AG20443 (cell line): ENCODE measurements at regions not wholly inside any gene's neighbourhood (a gene's known extent, or its start where the extent isn't known, plus 50 kb on each side); places are given as distances from the start of the nearest gene placed in this dataset.

Source experiments
- DNase-seq: peaks from one replicate; pipeline ENCODE4 v3.0.0; 2012; ENCODE audit warnings: low spot score, mixed read lengths

DNA sequence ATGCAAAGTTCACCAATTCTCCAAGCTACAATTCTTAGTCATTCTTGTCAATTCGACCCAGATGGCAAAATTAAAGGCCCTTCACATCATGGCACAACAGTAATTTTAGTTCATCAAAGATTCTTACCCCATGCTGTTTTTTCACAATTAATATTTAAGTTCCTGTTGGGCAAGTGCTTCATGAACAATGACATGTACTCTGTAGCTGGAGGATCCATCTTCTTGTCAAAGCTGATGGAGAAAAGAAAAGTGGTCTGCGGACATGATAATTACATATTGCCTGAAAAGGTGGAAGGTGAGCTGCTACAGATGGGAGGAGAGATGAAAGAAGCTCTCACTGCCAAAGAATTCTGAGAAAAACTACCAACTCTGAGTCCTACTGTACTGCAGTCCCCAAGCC, 1370.3 kb upstream of the SLC10A2 start:
- no peak for DNase-seq

- DNase-seq: no peak
Measured at GRCh38 chr13:104431895-104432294, 1365.7 kb upstream of the SLC10A2 start.

GRCh38 chr13:104426435-104426834, 1360.2 kb upstream of the SLC10A2 start:
- no peak for DNase-seq

GRCh38 chr13:104422668-104423067, 1356.5 kb upstream of the SLC10A2 start:
- DNase-seq: no peak

DNA sequence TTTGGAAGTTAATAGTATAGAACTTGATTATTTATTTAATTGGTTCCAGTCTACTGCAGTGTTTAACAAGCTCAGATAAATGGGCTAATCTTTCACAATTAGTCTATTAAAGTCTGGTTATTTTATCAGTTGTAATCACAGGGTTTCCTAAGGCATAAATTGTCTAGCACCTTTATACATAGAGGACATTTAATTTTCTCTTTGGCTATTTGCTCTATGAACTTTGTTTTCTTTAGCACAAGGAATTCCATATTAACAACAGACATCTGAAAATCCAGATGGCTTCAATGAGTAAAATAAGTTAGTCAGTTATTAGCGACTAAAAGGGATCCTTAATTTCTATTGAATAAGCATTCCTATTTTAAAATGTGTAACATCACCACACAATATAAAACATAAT, 1350.8 kb upstream of the SLC10A2 start:
- DNase-seq: no peak

DNA sequence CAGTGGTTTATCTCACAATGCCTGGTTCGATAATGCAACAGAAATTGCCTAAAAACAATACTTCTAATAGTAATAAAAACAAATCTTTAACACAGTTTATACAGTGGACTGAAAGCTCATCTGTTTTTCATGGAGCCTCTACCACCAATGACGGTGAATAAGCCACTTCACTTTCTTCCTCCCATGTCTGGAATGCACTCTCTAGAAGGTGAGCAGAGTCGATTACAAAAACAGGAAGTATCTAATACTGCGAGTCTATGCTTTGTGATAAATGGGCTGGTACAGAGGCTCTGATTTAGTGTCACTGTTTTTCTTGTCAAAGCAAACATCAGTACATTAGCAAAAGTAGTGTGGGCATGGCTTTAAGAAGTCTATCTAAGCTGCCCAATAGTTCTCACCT, 1348.6 kb upstream of the SLC10A2 start:
- no peak for DNase-seq

GRCh38 chr13:104414181-104414580, 1348.0 kb upstream of the SLC10A2 start:
- no peak for DNase-seq

- DNase-seq: no peak
Measured at GRCh38 chr13:104411141-104411765, 1345.0 kb upstream of the SLC10A2 start.

- no peak for DNase-seq
Measured at GRCh38 chr13:104408733-104409132, 1342.5 kb upstream of the SLC10A2 start.

GRCh38 chr13:104404325-104404724, 1338.1 kb upstream of the SLC10A2 start:
- DNase-seq: no peak

DNA sequence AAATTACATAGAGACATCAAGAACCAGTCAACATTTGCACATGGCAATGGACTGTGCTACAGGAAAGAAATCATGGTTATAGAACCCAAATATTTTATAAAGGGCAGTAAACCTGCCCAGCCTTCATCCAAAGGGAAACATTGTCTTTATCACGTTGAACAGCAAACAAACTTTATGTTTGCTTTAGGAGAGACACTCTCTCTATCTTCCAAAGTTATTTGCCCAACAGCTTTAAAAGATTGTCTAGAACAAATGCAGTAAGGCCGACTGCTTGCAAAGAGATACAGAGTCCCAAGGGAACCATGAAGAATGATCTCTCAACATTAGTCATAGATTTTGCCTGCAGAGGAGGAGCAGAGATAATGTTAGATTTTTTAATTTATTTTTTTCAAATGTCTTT, 1323.5 kb upstream of the SLC10A2 start:
- DNase-seq: no peak

DNA sequence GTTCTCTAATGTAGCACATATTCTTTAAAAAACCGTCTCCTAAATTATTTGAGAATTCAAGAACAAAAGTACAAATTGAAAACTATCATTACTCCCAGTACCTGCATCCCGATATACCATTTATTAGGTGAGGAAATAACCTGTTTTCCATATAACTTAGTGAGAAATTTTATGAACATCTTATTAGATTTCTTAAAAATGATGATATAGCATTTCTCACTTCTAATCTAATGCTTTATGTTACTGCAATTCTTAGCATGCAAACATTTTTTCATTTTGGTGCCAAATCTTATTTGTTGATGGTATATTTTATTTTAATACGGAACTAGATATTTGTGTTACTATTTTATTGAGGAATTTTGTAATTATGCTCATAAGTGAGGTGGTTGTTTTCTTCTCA, 1321.3 kb upstream of the SLC10A2 start:
- DNase-seq: no peak

DNA sequence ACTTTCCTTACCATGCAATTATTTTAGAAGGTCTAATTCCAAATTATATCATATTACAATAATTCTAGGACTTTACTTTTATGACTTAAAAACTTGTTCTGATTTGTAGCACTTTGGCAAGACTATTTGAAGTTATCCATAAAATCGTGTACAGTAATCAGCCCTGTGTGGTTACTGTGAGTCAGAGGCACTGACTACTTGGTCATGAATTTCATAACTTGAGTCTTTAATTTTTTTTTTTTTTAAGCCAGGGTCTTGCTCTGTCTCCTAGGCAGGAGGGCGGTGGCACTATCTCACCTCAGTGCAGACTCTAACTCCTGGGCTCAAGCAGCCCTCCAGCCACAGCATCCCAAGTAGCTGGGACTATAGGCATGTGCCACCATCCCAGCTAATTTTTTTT, 1319.2 kb upstream of the SLC10A2 start:
- no peak for DNase-seq

- no peak for DNase-seq
Measured at GRCh38 chr13:104382951-104383350, 1316.7 kb upstream of the SLC10A2 start.

- DNase-seq: no peak
Measured at GRCh38 chr13:104376588-104376987, 1310.4 kb upstream of the SLC10A2 start.

GRCh38 chr13:104375614-104376013, 1309.4 kb upstream of the SLC10A2 start:
- no peak for DNase-seq

DNA sequence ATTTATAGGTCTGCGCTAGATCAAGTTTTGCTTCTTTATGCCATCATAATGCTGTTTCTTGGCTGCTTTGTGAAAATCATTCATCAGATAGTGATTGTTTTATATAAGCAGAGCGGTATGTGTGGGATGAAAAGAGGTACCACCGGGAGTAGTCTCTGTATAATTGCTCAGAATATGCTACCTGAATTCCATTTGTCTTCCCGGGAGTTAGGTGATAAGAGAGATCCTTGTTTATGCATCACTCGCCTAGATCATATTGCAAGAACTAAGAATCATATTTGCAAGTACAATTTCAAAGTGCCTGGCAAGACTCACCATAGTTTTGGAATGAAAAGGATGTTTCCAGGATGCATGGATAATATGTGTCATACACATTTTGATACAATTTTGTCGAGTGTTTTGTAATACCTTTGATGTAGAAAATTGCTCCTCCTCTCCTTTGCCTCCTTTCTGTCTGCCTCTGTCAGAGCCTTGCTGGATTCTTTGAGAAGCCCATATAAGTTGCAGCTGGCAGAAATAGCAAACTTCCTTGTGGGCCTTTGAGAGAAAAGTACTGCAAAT, 1306.0 kb upstream of the SLC10A2 start:
- DNase-seq: no peak

- no peak for DNase-seq
Measured at GRCh38 chr13:104365430-104365829, 1299.2 kb upstream of the SLC10A2 start.

DNA sequence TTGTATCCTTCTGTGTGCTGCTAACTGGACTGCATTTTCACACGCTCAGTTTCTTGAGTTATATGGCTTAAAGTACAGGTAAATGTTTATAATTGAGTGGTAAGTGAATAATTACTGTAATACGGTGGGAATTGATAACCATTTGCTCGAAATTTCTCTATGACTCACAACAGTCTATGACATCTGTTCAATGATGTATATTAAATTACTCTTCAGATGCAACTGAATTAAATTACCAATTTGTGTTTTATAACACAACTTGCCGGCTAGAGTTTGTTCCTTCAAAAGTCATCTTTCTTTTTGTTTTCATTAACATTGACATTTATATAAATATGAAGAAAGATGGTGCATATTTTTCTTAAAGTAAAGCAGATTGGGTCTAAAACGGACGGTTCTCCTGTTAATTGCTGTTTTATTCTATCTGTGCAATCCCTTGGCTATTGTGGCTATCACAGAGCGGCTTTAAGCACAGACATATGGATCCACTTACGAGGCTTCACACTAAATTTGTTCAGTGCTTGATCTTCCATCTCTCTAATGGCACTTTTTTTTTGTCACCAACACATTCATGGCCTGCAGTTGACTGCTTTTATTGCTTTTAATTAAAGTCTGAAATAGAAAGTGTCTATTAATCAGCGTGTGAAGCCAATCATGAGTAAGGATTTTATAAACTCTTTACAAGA, 1291.6 kb upstream of the SLC10A2 start:
- DNase-seq: no peak

DNA sequence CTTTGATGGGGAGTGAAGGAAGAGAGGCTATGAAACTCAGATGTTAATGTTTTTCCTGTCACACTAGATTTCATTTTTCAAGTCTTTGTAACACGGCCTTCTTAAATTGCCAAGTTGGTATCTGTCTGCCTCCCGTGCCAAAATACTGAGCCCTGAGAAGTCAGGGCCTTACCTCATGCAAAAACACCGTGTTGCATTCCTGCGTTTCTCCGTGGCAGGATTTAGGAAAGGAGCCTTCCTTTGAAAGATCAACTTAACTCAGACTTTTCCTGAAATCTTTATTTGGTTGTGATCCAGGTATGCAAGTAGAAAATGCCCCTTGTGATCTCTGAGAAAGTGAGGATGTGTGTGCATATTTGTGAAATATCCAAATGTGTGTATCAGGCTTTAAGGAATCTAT, 1291.0 kb upstream of the SLC10A2 start:
- no peak for DNase-seq

- no peak for DNase-seq
Measured at GRCh38 chr13:104355041-104355670, 1288.9 kb upstream of the SLC10A2 start.

- no peak for DNase-seq
Measured at GRCh38 chr13:104327211-104327610, 1261.0 kb upstream of the SLC10A2 start.

- no peak for DNase-seq
Measured at GRCh38 chr13:104326523-104326922, 1260.3 kb upstream of the SLC10A2 start.
